ENCODE measurements at regions not wholly inside any gene's neighbourhood (a gene's known extent, or its start where the extent isn't known, plus 50 kb on each side); places are given as distances from the start of the nearest gene placed in this dataset.

DNA sequence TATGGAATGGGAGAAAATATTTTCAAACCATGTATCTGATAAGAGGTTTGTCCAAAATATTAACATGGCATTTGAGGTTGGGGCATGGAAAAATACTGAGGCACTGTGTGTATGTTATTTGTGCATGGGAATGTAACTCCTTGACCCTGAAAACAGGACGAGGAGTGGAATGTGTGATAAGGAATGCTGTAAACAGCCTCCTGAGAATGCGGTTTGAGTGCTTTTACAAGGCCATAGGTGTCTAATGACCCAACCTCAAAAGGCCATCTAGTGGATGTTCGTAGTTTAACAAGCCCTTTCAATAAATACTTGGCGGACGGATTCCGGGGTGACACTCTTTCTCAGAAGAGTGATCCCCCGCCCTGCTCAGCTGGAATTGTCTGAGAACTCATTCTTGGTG, 162.9 kb upstream of the USP9X start:
- Histone ChIP-seq H3K27ac (ENCODE audit: extremely low read depth, low read depth, low read length) (no peak overlapping the region), H3K9me3 (ENCODE audit: control insufficient read depth, insufficient read depth, low read depth, low read length) (no peaks in the 10 kb centered on the region), H3K4me3 (ENCODE audit: low read depth, low read length) (no peak overlapping the region), H3K36me3 (ENCODE audit: control insufficient read depth in 2 of 2, insufficient read depth in 1 of 2, low read length in 2 of 2) (no peaks in the 10 kb centered on the region), H3K4me1 (ENCODE audit: control insufficient read depth, insufficient read depth, low read length) (no peaks in the 10 kb centered on the region)
- ChIA-PET CTCF (interaction anchor here (0.6 to 3.0 kb wide), 14 partner anchors 10 to 269 kb away, joined by 3 to 13 read pairs (median 3); no protein-coding TSS in a partner anchor), POLR2A (no interaction called here)
- peak; percentile 46 for TF ChIP-seq ZNF654 (tag by site-specific recombination; IDR thresholded peaks at IDR 0.05; ENCODE audit: low read depth)
- no peak for TF ChIP-seq MZF1 (tag by site-specific recombination; IDR thresholded peaks at IDR 0.05; ENCODE audit: borderline replicate concordance)
- TF ChIP-seq WT1 (tag by site-specific recombination; IDR thresholded peaks at IDR 0.05), result no peak
- TF ChIP-seq ZNF121 (tag by site-specific recombination; IDR thresholded peaks at IDR 0.05), result no peak
- TF ChIP-seq ZXDB (tag by site-specific recombination; IDR thresholded peaks at IDR 0.05), result 0 out of 2 replicates have a peak, but pooled peaks have one; percentile 14
- no peak for TF ChIP-seq ZNF76 (tag by site-specific recombination; IDR thresholded peaks at IDR 0.05; ENCODE audit: borderline replicate concordance, low read depth)
- TF ChIP-seq ZFP3 (tag by site-specific recombination; IDR thresholded peaks at IDR 0.05; ENCODE audit: low read depth), result no peak
- TF ChIP-seq TRIM28 (IDR thresholded peaks at IDR 0.05; ENCODE audit: borderline replicate concordance, low read length), result 0 out of 2 replicates have a peak, but pooled peaks have one; percentile 55
- no peak for TF ChIP-seq ZNF18 (tag by site-specific recombination; IDR thresholded peaks at IDR 0.05)
- TF ChIP-seq, protein P1, sequence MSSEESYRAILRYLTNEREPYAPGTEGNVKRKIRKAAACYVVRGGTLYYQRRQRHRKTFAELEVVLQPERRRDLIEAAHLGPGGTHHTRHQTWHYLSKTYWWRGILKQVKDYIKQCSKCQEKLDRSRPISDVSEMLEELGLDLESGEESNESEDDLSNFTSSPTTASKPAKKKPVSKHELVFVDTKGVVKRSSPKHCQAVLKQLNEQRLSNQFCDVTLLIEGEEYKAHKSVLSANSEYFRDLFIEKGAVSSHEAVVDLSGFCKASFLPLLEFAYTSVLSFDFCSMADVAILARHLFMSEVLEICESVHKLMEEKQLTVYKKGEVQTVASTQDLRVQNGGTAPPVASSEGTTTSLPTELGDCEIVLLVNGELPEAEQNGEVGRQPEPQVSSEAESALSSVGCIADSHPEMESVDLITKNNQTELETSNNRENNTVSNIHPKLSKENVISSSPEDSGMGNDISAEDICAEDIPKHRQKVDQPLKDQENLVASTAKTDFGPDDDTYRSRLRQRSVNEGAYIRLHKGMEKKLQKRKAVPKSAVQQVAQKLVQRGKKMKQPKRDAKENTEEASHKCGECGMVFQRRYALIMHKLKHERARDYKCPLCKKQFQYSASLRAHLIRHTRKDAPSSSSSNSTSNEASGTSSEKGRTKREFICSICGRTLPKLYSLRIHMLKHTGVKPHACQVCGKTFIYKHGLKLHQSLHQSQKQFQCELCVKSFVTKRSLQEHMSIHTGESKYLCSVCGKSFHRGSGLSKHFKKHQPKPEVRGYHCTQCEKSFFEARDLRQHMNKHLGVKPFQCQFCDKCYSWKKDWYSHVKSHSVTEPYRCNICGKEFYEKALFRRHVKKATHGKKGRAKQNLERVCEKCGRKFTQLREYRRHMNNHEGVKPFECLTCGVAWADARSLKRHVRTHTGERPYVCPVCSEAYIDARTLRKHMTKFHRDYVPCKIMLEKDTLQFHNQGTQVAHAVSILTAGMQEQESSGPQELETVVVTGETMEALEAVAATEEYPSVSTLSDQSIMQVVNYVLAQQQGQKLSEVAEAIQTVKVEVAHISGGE (tag by site-specific recombination; conservative IDR thresholded peaks at IDR 0.05; ENCODE audit: low read depth), result peak; percentile 89
- no peak; the same call in 1 of the 2 replicates for TF ChIP-seq PRDM10 (tag by site-specific recombination; IDR thresholded peaks at IDR 0.05)
- no peak for TF ChIP-seq ZNF555 (tag by site-specific recombination; conservative IDR thresholded peaks at IDR 0.05)
- TF ChIP-seq, protein P2, sequence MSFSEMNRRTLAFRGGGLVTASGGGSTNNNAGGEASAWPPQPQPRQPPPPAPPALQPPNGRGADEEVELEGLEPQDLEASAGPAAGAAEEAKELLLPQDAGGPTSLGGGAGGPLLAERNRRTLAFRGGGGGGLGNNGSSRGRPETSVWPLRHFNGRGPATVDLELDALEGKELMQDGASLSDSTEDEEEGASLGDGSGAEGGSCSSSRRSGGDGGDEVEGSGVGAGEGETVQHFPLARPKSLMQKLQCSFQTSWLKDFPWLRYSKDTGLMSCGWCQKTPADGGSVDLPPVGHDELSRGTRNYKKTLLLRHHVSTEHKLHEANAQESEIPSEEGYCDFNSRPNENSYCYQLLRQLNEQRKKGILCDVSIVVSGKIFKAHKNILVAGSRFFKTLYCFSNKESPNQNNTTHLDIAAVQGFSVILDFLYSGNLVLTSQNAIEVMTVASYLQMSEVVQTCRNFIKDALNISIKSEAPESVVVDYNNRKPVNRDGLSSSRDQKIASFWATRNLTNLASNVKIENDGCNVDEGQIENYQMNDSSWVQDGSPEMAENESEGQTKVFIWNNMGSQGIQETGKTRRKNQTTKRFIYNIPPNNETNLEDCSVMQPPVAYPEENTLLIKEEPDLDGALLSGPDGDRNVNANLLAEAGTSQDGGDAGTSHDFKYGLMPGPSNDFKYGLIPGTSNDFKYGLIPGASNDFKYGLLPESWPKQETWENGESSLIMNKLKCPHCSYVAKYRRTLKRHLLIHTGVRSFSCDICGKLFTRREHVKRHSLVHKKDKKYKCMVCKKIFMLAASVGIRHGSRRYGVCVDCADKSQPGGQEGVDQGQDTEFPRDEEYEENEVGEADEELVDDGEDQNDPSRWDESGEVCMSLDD (tag by site-specific recombination; IDR thresholded peaks at IDR 0.05), result 0 out of 2 replicates have a peak, but pooled peaks have one; percentile 25
- 0 out of 2 replicates have a peak, but pooled peaks have one; percentile 10 for TF ChIP-seq FEZF1 (tag by site-specific recombination; IDR thresholded peaks at IDR 0.05)
- no peak for TF ChIP-seq ZNF23 (tag by site-specific recombination; IDR thresholded peaks at IDR 0.05; ENCODE audit: borderline replicate concordance)
- 0 out of 2 replicates have a peak, but pooled peaks have one; percentile 16 for TF ChIP-seq ZSCAN30 (tag by site-specific recombination; IDR thresholded peaks at IDR 0.05)
- TF ChIP-seq ZNF571 (tag by site-specific recombination; IDR thresholded peaks at IDR 0.05), result no peak
- TF ChIP-seq PATZ1 (tag by site-specific recombination; IDR thresholded peaks at IDR 0.05), result no peak
- TF ChIP-seq ZBTB1 (tag by site-specific recombination; IDR thresholded peaks at IDR 0.05), result no peak
- 0 out of 2 replicates have a peak, but pooled peaks have one; percentile 14 for TF ChIP-seq HOXD13 (CRISPR knock-in tag; IDR thresholded peaks at IDR 0.05; ENCODE audit: borderline replicate concordance)

All from HEK293 (cell line).